SK-N-SH treated with all-trans-retinoic acid at 6 μM for 48 hours (cell line): ENCODE measurements at regions not wholly inside any gene's neighbourhood (a gene's known extent, or its start where the extent isn't known, plus 50 kb on each side); places are given as distances from the start of the nearest gene placed in this dataset.

Experiments used
- ATAC-seq: fragments of 200-7000 bp; cut with Tn5 transposase; 3 replicates; pipeline ENCODE4 v1.9.1; 2020; ENCODE audit warnings: mild to moderate bottlenecking, moderate library complexity
- ARNTL ChIP-seq: fragments of 450-650 bp; formaldehyde crosslinking; IDR thresholded peaks from 2 replicates; pipeline ENCODE4 v1.5.0; 2020; ENCODE audit warnings: low read depth, mild to moderate bottlenecking, moderate library complexity, borderline replicate concordance
- CREB5 ChIP-seq: fragments of 250-450 bp; sonication (Bioruptor Pico); IDR thresholded peaks from 2 replicates; pipeline ENCODE4 v1.5.1; 2020; ENCODE audit warnings: low read depth, mild to moderate bottlenecking, moderate library complexity
- CSRNP3 ChIP-seq: fragments of 250-450 bp; sonication (Bioruptor Pico); IDR thresholded peaks from 2 replicates; pipeline ENCODE4 v1.5.1; 2021; ENCODE audit warnings: mild to moderate bottlenecking, moderate library complexity
- ESRRG ChIP-seq: fragments of 250-450 bp; sonication (Bioruptor Pico); IDR thresholded peaks from 2 replicates; pipeline ENCODE4 v1.6.1; 2021; ENCODE audit warnings: mild to moderate bottlenecking
- GLIS3 ChIP-seq: fragments of 250-450 bp; sonication (Bioruptor Pico); IDR thresholded peaks from 2 replicates; pipeline ENCODE4 v1.5.0; 2020; ENCODE audit warnings: mild to moderate bottlenecking, moderate library complexity
- ISL1 ChIP-seq: fragments of 250-450 bp; sonication (Bioruptor Pico); IDR thresholded peaks from 2 replicates; pipeline ENCODE4 v2.1.2; 2022; ENCODE audit warnings: mild to moderate bottlenecking, moderate library complexity
- OSR1 ChIP-seq: fragments of 250-450 bp; sonication (Bioruptor Pico); IDR thresholded peaks from 2 replicates; pipeline ENCODE4 v1.8.0; 2022; ENCODE audit warnings: moderate library complexity, mild to moderate bottlenecking, inconsistent platforms
- POU6F1 ChIP-seq: fragments of 250-450 bp; sonication (Bioruptor Pico); IDR thresholded peaks from 2 replicates; pipeline ENCODE4 v1.8.0; 2021; ENCODE audit warnings: low read depth, mild to moderate bottlenecking, moderate library complexity, borderline replicate concordance
- PPARA ChIP-seq: fragments of 250-450 bp; sonication (Bioruptor Pico); IDR thresholded peaks from 2 replicates; pipeline ENCODE4 v1.5.0; 2020; ENCODE audit warnings: mild to moderate bottlenecking, borderline replicate concordance
- RARB ChIP-seq: fragments of 250-450 bp; sonication (Bioruptor Pico); IDR thresholded peaks from 2 replicates; pipeline ENCODE4 v1.8.0; 2021; ENCODE audit warnings: mild to moderate bottlenecking, moderate library complexity
- SNAI2 ChIP-seq: fragments of 250-450 bp; sonication (Bioruptor Pico); IDR thresholded peaks from 2 replicates; pipeline ENCODE4 v1.5.0; 2020; ENCODE audit warnings: mild to moderate bottlenecking, moderate library complexity
- TCF4 ChIP-seq: fragments of 250-450 bp; sonication (Bioruptor Pico); IDR thresholded peaks from 2 replicates; pipeline ENCODE4 v1.8.0; 2021; ENCODE audit warnings: mild to moderate bottlenecking, moderate library complexity, borderline replicate concordance
- TOX ChIP-seq: fragments of 250-450 bp; sonication (Bioruptor Pico); IDR thresholded peaks from 2 replicates; pipeline ENCODE4 v1.8.0; 2021; ENCODE audit warnings: mild to moderate bottlenecking, moderate library complexity, borderline replicate concordance
- ZC3H10 ChIP-seq: fragments of 250-450 bp; sonication (Bioruptor Pico); IDR thresholded peaks from 2 replicates; pipeline ENCODE4 v1.5.1; 2021; ENCODE audit warnings: mild to moderate bottlenecking, moderate library complexity
- ZFP3 ChIP-seq: fragments of 250-450 bp; sonication (Bioruptor Pico); IDR thresholded peaks from 2 replicates; pipeline ENCODE4 v1.5.0; 2020; ENCODE audit warnings: mild to moderate bottlenecking, moderate library complexity
- ZFP30 ChIP-seq: fragments of 450-650 bp; formaldehyde crosslinking; IDR thresholded peaks from 2 replicates; pipeline ENCODE4 v1.5.0; 2022; ENCODE audit warnings: mild to moderate bottlenecking, moderate library complexity
- ZNF565 ChIP-seq: fragments of 450-650 bp; formaldehyde crosslinking; conservative IDR thresholded peaks from 2 replicates; pipeline ENCODE4 v1.5.0; 2020; ENCODE audit warnings: low read depth, mild to moderate bottlenecking, moderate library complexity
- ZNF70 ChIP-seq: fragments of 450-650 bp; formaldehyde crosslinking; IDR thresholded peaks from 2 replicates; pipeline ENCODE4 v1.5.0; 2020; ENCODE audit warnings: mild to moderate bottlenecking, moderate library complexity
- ZNF8 ChIP-seq: fragments of 450-650 bp; formaldehyde crosslinking; IDR thresholded peaks from 2 replicates; pipeline ENCODE4 v1.5.0; 2020; ENCODE audit warnings: mild to moderate bottlenecking, moderate library complexity
- TF ChIP-seq, protein P1 (sequence below): fragments of 250-450 bp; sonication (Bioruptor Pico); IDR thresholded peaks from 2 replicates; pipeline ENCODE4 v1.8.0; 2020; ENCODE audit warnings: mild to moderate bottlenecking, moderate library complexity, borderline replicate concordance

DNA sequence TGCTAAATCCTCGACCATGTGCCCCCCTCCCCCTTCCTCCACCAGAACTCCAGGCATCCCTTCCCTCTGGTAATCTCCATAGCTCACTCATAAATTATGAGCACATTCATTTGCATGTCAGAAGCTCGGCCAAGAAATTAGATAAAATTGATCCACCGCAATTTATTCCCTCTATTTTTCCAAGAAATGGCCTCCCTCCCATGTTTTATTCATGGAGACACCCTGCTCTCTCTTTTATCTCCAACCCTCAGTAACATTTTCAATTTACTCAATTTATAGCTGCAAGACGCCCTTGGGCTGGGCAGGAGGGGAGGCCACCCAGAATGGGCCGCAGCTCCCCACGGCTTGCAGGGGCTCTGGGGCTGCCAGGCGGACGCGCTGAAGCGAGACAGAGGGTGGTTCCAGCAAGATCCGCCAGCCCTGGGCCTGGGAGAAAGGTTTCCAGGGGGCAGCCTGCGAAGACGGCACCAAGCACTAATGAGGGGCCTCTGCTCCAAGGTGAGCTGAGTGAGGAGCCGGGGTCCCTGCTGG, 54.7 kb upstream of the ZNF423 start:
- TF ChIP-seq ZNF565 (CRISPR knock-in tag) (no peak), ZFP30 (no peak)
- no peak for ATAC-seq

- no peak for ATAC-seq
- TF ChIP-seq ARNTL (CRISPR knock-in tag) (no peak), ZNF70 (CRISPR knock-in tag) (no peak), TCF4 (CRISPR knock-in tag) (no peak), RARB (no peak), PPARA (no peak), ESRRG (CRISPR knock-in tag) (no peak), ZFP3 (CRISPR knock-in tag) (no peak), POU6F1 (CRISPR knock-in tag) (no peak), SNAI2 (CRISPR knock-in tag) (no peak), CSRNP3 (CRISPR knock-in tag) (no peak), ZNF565 (CRISPR knock-in tag) (no peak), TOX (CRISPR knock-in tag) (no peak), CREB5 (no peak)
- TF ChIP-seq, protein P1, sequence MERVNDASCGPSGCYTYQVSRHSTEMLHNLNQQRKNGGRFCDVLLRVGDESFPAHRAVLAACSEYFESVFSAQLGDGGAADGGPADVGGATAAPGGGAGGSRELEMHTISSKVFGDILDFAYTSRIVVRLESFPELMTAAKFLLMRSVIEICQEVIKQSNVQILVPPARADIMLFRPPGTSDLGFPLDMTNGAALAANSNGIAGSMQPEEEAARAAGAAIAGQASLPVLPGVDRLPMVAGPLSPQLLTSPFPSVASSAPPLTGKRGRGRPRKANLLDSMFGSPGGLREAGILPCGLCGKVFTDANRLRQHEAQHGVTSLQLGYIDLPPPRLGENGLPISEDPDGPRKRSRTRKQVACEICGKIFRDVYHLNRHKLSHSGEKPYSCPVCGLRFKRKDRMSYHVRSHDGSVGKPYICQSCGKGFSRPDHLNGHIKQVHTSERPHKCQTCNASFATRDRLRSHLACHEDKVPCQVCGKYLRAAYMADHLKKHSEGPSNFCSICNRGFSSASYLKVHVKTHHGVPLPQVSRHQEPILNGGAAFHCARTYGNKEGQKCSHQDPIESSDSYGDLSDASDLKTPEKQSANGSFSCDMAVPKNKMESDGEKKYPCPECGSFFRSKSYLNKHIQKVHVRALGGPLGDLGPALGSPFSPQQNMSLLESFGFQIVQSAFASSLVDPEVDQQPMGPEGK (CRISPR knock-in tag) = no peak
Measured at GRCh38 chr16:49911430-49911829, 55.5 kb upstream of the ZNF423 start.

DNA sequence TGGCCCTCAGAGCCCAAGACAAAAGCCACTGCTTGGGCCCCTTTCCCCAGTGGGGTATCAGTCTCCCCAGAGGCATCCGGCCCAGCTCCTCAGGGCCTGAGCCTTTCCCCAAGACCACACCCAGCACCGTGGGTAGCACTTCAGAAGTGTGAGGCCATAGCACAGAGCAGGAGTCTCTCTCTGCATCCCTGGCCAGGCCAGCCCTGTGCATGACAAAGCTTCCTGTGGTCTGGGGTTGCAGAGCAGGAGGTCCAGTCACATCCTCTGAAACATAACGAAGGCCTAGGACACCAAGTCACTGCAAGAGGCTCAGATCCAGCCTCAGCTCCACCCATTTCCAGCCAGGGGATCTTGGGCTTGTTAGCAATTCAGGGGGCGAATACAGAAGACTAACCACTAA, 56.8 kb upstream of the ZNF423 start:
- TF ChIP-seq ARNTL (CRISPR knock-in tag) (no peak), CSRNP3 (CRISPR knock-in tag) (no peak), ESRRG (CRISPR knock-in tag) (no peak), GLIS3 (CRISPR knock-in tag) (no peak), ZNF70 (CRISPR knock-in tag) (no peak), ZFP3 (CRISPR knock-in tag) (no peak), ZNF565 (CRISPR knock-in tag) (no peak), RARB (no peak), POU6F1 (CRISPR knock-in tag) (no peak), ZC3H10 (CRISPR knock-in tag) (no peak), ZFP30 (no peak), TOX (CRISPR knock-in tag) (no peak), OSR1 (CRISPR knock-in tag) (no peak), TCF4 (CRISPR knock-in tag) (no peak), SNAI2 (CRISPR knock-in tag) (no peak), ZNF8 (CRISPR knock-in tag) (no peak), ISL1 (CRISPR knock-in tag) (no peak)
- TF ChIP-seq, protein P1 (CRISPR knock-in tag) = no peak
- ATAC-seq = no peak
